ENCODE measurements at regions not wholly inside any gene's neighbourhood (a gene's known extent, or its start where the extent isn't known, plus 50 kb on each side); places are given as distances from the start of the nearest gene placed in this dataset.

DNA sequence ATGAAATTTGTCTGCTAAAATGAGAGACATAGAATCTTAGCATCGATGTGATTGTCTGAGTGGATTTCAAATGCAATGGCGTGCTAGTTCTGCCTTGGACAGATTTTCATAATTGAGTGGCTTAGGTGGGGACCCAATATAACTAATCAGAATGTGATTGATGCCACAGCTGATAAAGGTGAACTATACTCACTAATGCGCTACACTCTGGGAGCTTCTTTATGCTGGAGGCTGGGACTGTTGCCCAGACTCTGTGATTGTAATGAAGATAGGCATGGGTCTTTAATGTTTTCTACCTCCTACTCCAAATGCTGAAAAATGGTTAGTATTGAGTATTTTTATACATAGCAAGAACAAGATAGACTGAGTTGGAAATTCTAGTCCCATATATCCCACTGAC is 339.5 kb upstream of the SLC39A10 start:
- H3K36me3 Mint-ChIP-seq (ENCODE audit: insufficient read depth, unreplicated experiment): no peaks in the 10 kb centered on the region
- no peaks in the 10 kb centered on the region for H3K9me3 Mint-ChIP-seq (ENCODE audit: unreplicated experiment)
- no TSS peak for BruUV-seq (replicated peaks)
- H3K27ac Mint-ChIP-seq (ENCODE audit: unreplicated experiment): no peak overlapping the region
- H3K9me3 ChIP-seq: no peaks in the 10 kb centered on the region
- POLR2A ChIA-PET: no interaction called here
- TF ChIP-seq, protein P1, sequence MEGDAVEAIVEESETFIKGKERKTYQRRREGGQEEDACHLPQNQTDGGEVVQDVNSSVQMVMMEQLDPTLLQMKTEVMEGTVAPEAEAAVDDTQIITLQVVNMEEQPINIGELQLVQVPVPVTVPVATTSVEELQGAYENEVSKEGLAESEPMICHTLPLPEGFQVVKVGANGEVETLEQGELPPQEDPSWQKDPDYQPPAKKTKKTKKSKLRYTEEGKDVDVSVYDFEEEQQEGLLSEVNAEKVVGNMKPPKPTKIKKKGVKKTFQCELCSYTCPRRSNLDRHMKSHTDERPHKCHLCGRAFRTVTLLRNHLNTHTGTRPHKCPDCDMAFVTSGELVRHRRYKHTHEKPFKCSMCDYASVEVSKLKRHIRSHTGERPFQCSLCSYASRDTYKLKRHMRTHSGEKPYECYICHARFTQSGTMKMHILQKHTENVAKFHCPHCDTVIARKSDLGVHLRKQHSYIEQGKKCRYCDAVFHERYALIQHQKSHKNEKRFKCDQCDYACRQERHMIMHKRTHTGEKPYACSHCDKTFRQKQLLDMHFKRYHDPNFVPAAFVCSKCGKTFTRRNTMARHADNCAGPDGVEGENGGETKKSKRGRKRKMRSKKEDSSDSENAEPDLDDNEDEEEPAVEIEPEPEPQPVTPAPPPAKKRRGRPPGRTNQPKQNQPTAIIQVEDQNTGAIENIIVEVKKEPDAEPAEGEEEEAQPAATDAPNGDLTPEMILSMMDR (IDR thresholded peaks at IDR 0.05; ENCODE audit: insufficient read depth in 1 of 2, low read depth in 1 of 2, low read length in 1 of 2, severe bottlenecking in 1 of 2, unreplicated experiment in 1 of 2): no peak
- no peaks in the 10 kb centered on the region for H3K27me3 Mint-ChIP-seq (ENCODE audit: insufficient read depth, unreplicated experiment)
- H3K27me3 ChIP-seq (replicated peaks; ENCODE audit: control insufficient read depth, insufficient read depth, low read length): no peaks in the 10 kb centered on the region
- H3K4me1 ChIP-seq: peaks cover 7% of the 10 kb centered on the region; the same call in 1 of the 2 replicates
- CTCF ChIA-PET: no interaction called here
- DNase-seq: no peak
- no peaks in the 10 kb centered on the region for H3K36me3 ChIP-seq (ENCODE audit: control insufficient read depth, insufficient read depth, low read length)
- no peaks in the 10 kb centered on the region for H3K4me1 Mint-ChIP-seq (ENCODE audit: low read depth, unreplicated experiment)
- H3K4me3 ChIP-seq (ENCODE audit: low read depth, low read length): no peak overlapping the region
- intact Hi-C loops (cut with micrococcal nuclease; ENCODE audit: unreplicated experiment): loop anchor here (5.0 to 10.0 kb wide), 4 partner anchors 225 to 747 kb away; partner anchors contain the start of gene DNAH7
- H3K4me3 Mint-ChIP-seq (ENCODE audit: unreplicated experiment): no peak overlapping the region

DNA sequence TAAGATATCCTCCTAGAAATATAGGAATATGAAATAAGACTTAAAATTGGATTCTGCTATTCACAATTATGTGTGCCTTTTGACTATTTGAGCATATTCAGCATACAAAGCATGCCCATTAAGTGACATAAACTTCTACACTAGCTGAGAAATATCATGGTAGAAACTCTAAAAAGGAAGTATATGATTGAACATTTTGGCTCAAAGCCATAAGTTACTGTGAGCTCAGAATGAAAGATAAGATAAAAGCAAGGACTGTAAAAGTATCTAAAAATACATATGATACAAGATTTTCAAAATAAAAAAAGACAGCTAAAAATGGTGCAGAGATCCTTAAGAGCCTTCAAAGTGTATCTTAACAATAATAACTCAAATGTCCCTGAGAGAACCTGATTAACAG is 340.5 kb upstream of the SLC39A10 start:
- peaks cover 7% of the 10 kb centered on the region; the same call in 1 of the 2 replicates for H3K4me1 ChIP-seq
- H3K36me3 ChIP-seq (ENCODE audit: control insufficient read depth, insufficient read depth, low read length): no peaks in the 10 kb centered on the region
- intact Hi-C loops (cut with micrococcal nuclease; ENCODE audit: unreplicated experiment): loop anchor here (5.0 to 10.0 kb wide), 4 partner anchors 224 to 748 kb away; partner anchors contain the start of gene DNAH7
- Mint-ChIP-seq H3K27ac (ENCODE audit: unreplicated experiment) (no peak overlapping the region), H3K4me3 (ENCODE audit: unreplicated experiment) (no peak overlapping the region), H3K4me1 (ENCODE audit: low read depth, unreplicated experiment) (no peaks in the 10 kb centered on the region), H3K27me3 (ENCODE audit: insufficient read depth, unreplicated experiment) (no peaks in the 10 kb centered on the region), H3K36me3 (ENCODE audit: insufficient read depth, unreplicated experiment) (no peaks in the 10 kb centered on the region), H3K9me3 (ENCODE audit: unreplicated experiment) (no peaks in the 10 kb centered on the region)
- no peak overlapping the region for H3K4me3 ChIP-seq (ENCODE audit: low read depth, low read length)
- BruUV-seq (replicated peaks): no TSS peak
- no peaks in the 10 kb centered on the region for H3K9me3 ChIP-seq
- TF ChIP-seq, protein P1 (IDR thresholded peaks at IDR 0.05; ENCODE audit: insufficient read depth in 1 of 2, low read depth in 1 of 2, low read length in 1 of 2, severe bottlenecking in 1 of 2, unreplicated experiment in 1 of 2): no peak
- H3K27me3 ChIP-seq (replicated peaks; ENCODE audit: control insufficient read depth, insufficient read depth, low read length): no peaks in the 10 kb centered on the region
- DNase-seq: no peak
- CTCF ChIA-PET: no interaction called here
- POLR2A ChIA-PET: no interaction called here

DNA sequence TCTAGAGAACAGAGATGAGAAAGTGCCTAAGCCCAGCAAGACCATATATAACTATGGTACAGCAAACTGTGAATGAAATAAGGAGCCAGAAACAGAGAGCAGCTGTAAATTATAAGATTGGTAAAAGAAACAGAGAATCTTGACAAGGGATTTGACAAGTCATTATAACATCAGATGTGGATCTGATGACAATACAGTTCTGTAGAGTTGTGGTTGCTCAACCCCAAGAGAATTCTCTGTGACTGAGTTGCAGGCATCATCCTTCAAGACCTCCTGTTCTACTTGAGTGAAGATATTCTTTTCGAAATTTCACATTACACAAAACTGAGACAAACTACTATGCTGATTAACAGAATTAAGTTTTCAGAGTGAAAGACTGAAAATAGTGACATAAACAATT is 343.1 kb upstream of the SLC39A10 start:
- Mint-ChIP-seq H3K27me3 (ENCODE audit: insufficient read depth, unreplicated experiment) (no peaks in the 10 kb centered on the region), H3K9me3 (ENCODE audit: unreplicated experiment) (no peaks in the 10 kb centered on the region), H3K27ac (ENCODE audit: unreplicated experiment) (no peak overlapping the region), H3K4me1 (ENCODE audit: low read depth, unreplicated experiment) (no peaks in the 10 kb centered on the region), H3K36me3 (ENCODE audit: insufficient read depth, unreplicated experiment) (no peaks in the 10 kb centered on the region), H3K4me3 (ENCODE audit: unreplicated experiment) (no peak overlapping the region)
- ChIA-PET POLR2A (no interaction called here), CTCF (no interaction called here)
- no peak overlapping the region for H3K4me3 ChIP-seq (ENCODE audit: low read depth, low read length)
- intact Hi-C loops (cut with micrococcal nuclease; ENCODE audit: unreplicated experiment): loop anchor here (10.0 kb wide), 2 partner anchors 621 to 751 kb away; partner anchors contain the start of gene DNAH7
- TF ChIP-seq, protein P1 (IDR thresholded peaks at IDR 0.05; ENCODE audit: insufficient read depth in 1 of 2, low read depth in 1 of 2, low read length in 1 of 2, severe bottlenecking in 1 of 2, unreplicated experiment in 1 of 2): no peak
- peaks cover 4% of the 10 kb centered on the region; the same call in 1 of the 2 replicates for H3K4me1 ChIP-seq
- no peaks in the 10 kb centered on the region for H3K27me3 ChIP-seq (replicated peaks; ENCODE audit: control insufficient read depth, insufficient read depth, low read length)
- no peaks in the 10 kb centered on the region for H3K9me3 ChIP-seq
- no TSS peak for BruUV-seq (replicated peaks)
- no peak for DNase-seq
- H3K36me3 ChIP-seq (ENCODE audit: control insufficient read depth, insufficient read depth, low read length): no peaks in the 10 kb centered on the region
